Head of caudate nucleus (tissue), 42 donors: ENCODE measurements at regions not wholly inside any gene's neighbourhood (a gene's known extent, or its start where the extent isn't known, plus 50 kb on each side); places are given as distances from the start of the nearest gene placed in this dataset.

Source experiments
- DNase-seq, 42 donors: peaks; one replicate each; pipeline versions ENCODE4 v3.0.0 to v3.0.0-alpha.2; 2020 to 2021; ENCODE audit warnings: mixed read lengths in 7 of 42
- intact Hi-C: fragments of 100-400 bp; cut with DNase I; formaldehyde crosslinking; loops from one replicate; pipeline ENCODE4 v1.15.0; 2022

- peak in 1 of 42 donors; percentile 1 for DNase-seq
- intact Hi-C loops = no loop called here
These were observed 93.2 kb upstream of the IQSEC1 start for GRCh38 chr3:13166243-13167063.

- DNase-seq = peak in 1 of 42 donors; percentile 8
- intact Hi-C loops = no loop called here
These were observed 92.3 kb upstream of the IQSEC1 start for GRCh38 chr3:13165576-13165975.

- no peak for DNase-seq
These were observed 91.8 kb upstream of the IQSEC1 start for GRCh38 chr3:13164893-13165492.

GRCh38 chr3:13163848-13164382 is 90.7 kb upstream of the IQSEC1 start:
- intact Hi-C loops = no loop called here
- DNase-seq = no peak

More at GRCh38 chr3:13164893-13165492, 91.8 kb upstream of the IQSEC1 start:
- intact Hi-C loops = no loop called here

- intact Hi-C loops = no loop called here
- peak in 1 of 42 donors; percentile 3 for DNase-seq
These were observed 89.5 kb upstream of the IQSEC1 start for GRCh38 chr3:13162549-13163320.

GRCh38 chr3:13161771-13162535 is 88.7 kb upstream of the IQSEC1 start:
- intact Hi-C loops = no loop called here
- peak in 2 of 42 donors; percentile 8 to 10 for DNase-seq

- DNase-seq = peak in 2 of 42 donors; percentile 4 to 10
- intact Hi-C loops = no loop called here
These were observed 88.0 kb upstream of the IQSEC1 start for GRCh38 chr3:13161021-13161759.

- intact Hi-C loops = no loop called here
These were observed 87.4 kb upstream of the IQSEC1 start for GRCh38 chr3:13160619-13161018.

GRCh38 chr3:13159890-13160289 is 86.7 kb upstream of the IQSEC1 start:
- intact Hi-C loops = no loop called here
- DNase-seq = no peak

More at GRCh38 chr3:13160619-13161018, 87.4 kb upstream of the IQSEC1 start:
- DNase-seq = peak in 1 of 42 donors; percentile 4

GRCh38 chr3:13158871-13159270 is 85.6 kb upstream of the IQSEC1 start:
- no peak for DNase-seq
- intact Hi-C loops = no loop called here

GRCh38 chr3:13158408-13158807 is 85.2 kb upstream of the IQSEC1 start:
- peak in 3 of 42 donors; percentile 8 to 46 (median 29) for DNase-seq
- intact Hi-C loops = no loop called here

GRCh38 chr3:13157986-13158385 is 84.8 kb upstream of the IQSEC1 start:
- intact Hi-C loops = no loop called here
- DNase-seq = peak in 1 of 42 donors; percentile 35

- peak in 1 of 42 donors; percentile 0 for DNase-seq
- intact Hi-C loops = no loop called here
These were observed 79.8 kb upstream of the IQSEC1 start for GRCh38 chr3:13152826-13153710.

- intact Hi-C loops = no loop called here
- DNase-seq = peak in 5 of 42 donors; percentile 1 to 6 (median 4)
These were observed 77.4 kb upstream of the IQSEC1 start for GRCh38 chr3:13150624-13151023.

- intact Hi-C loops = no loop called here
- DNase-seq = peak in 4 of 42 donors; percentile 1 to 15 (median 10)
These were observed 76.3 kb upstream of the IQSEC1 start for GRCh38 chr3:13149330-13150108.
